Esophagus squamous epithelium (tissue), 5 donors: ENCODE measurements at regions not wholly inside any gene's neighbourhood (a gene's known extent, or its start where the extent isn't known, plus 50 kb on each side); places are given as distances from the start of the nearest gene placed in this dataset.

Experiments
- DNase-seq: peaks from one replicate; lab custom pipeline; 2025; lab: John Stamatoyannopoulos, UW
- H3K27ac ChIP-seq, 4 donors: fragments of 200-600 bp; sonication (generic); one replicate each; pipeline ENCODE4 v1.5.1; 2016 to 2019; ENCODE audit warnings: mild to moderate bottlenecking in 1 of 4
- H3K27me3 ChIP-seq, 4 donors: fragments of 200-600 bp; sonication (generic); 1 replicate in 3 of 4; 2 replicates in 1 of 4; pipeline versions ENCODE4 v1.5.1 to v1.6.0; 2017 to 2021; ENCODE audit warnings: antibody characterized with exemption in 1 of 4
- H3K36me3 ChIP-seq, 3 donors: fragments of 200-600 bp; sonication (generic); one replicate each; pipeline ENCODE4 v1.5.1; 2016 to 2019
- H3K4me1 ChIP-seq, 3 donors: fragments of 200-600 bp; sonication (generic); one replicate each; pipeline ENCODE4 v1.5.1; 2017 to 2019
- H3K4me3 ChIP-seq, 4 donors: fragments of 200-600 bp; sonication (generic); 1 replicate in 3 of 4; 2 replicates in 1 of 4; pipeline ENCODE4 v1.5.1; 2016 to 2019; ENCODE audit warnings: mild to moderate bottlenecking in 2 of 4, moderate library complexity in 1 of 4
- H3K9me3 ChIP-seq, 3 donors: fragments of 200-600 bp; sonication (generic); one replicate each; pipeline ENCODE4 v1.5.1; 2016 to 2019
- POLR2A ChIP-seq, 4 donors: fragments of 450-650 bp; IDR thresholded peaks; one replicate each; pipeline ENCODE4 v1.6.1; 2017; ENCODE audit warnings: antibody characterized with exemption in 4 of 4, mild to moderate bottlenecking in 4 of 4, moderate library complexity in 3 of 4
- WGBS, 2 donors: methylation state at CpG; one replicate each; pipeline ENCODE4 v1.1.5; 2018; 5-methylcytosine and 5-hydroxymethylcytosine counted together
- intact Hi-C: fragments of 100-400 bp; cut with DNase I; formaldehyde crosslinking; loops from one replicate; pipeline ENCODE4 v1.15.0; 2022
- TF ChIP-seq, protein P1 (sequence below), 6 experiments: fragments of 450-650 bp in 4 of 6; fragments of 200-600 bp in 2 of 6; sonication (generic) in 2 of 6; IDR thresholded peaks; one replicate each; pipeline ENCODE4 v1.5.1; 2016 to 2019; ENCODE audit warnings: antibody characterized with exemption in 6 of 6, mild to moderate bottlenecking in 4 of 6, moderate library complexity in 4 of 6
- donor health status: DM: yes; HTN: yes; CAD: no.

DNA sequence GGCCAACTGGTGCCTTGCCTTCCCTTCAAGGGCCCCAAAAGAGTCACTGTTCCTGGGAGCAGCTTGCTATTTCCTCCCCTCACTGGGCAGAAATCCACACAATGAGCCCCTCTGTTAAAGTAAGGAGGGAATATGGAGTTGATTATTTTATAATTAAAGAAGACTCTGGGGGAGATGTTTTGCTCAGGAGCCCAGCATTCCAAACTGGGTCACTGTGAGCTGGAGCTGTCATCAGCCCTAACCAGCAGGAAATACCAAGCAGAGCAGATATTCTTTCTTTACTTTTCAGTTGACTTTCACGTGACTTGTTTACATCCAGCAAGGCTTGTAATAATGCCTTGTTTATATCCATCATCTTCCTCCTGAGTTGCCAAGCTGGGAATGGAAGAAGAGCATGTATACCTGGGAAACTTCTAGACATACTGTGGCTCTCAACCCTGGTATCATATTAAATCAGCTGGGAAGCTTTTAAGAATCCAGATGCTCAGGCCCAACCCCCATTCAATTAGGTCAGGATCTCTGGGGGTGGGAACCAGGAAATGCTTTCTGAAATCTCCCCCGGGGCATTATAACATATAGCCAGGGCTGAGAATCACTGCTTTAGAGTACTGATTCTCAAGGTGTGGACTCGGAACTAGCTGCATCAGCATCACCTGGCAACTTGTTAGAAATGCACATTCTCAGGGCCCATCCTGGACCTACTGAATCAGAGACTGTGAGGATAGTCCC is 175.6 kb upstream of the MYLIP start:
- intact Hi-C loops, result no loop called here
- TF ChIP-seq, protein P1, sequence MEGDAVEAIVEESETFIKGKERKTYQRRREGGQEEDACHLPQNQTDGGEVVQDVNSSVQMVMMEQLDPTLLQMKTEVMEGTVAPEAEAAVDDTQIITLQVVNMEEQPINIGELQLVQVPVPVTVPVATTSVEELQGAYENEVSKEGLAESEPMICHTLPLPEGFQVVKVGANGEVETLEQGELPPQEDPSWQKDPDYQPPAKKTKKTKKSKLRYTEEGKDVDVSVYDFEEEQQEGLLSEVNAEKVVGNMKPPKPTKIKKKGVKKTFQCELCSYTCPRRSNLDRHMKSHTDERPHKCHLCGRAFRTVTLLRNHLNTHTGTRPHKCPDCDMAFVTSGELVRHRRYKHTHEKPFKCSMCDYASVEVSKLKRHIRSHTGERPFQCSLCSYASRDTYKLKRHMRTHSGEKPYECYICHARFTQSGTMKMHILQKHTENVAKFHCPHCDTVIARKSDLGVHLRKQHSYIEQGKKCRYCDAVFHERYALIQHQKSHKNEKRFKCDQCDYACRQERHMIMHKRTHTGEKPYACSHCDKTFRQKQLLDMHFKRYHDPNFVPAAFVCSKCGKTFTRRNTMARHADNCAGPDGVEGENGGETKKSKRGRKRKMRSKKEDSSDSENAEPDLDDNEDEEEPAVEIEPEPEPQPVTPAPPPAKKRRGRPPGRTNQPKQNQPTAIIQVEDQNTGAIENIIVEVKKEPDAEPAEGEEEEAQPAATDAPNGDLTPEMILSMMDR (IDR thresholded peaks at IDR 0.05), result no peak
- TF ChIP-seq POLR2A (IDR thresholded peaks at IDR 0.05), result no peak
- no peaks in the 10 kb centered on the region for H3K27me3 ChIP-seq
- H3K27ac ChIP-seq, result no peak overlapping the region
- H3K4me3 ChIP-seq, result no peak overlapping the region
- H3K4me1 ChIP-seq, result peaks cover 0 to 19% (median 0%) of the 10 kb centered on the region in 3 donors
- WGBS, 2 donors, result 59 to 67% methylated on average over 3 of the region's 3 CpGs
- no peaks in the 10 kb centered on the region for H3K36me3 ChIP-seq
- no peak for DNase-seq
- H3K9me3 ChIP-seq, result no peaks in the 10 kb centered on the region

DNA sequence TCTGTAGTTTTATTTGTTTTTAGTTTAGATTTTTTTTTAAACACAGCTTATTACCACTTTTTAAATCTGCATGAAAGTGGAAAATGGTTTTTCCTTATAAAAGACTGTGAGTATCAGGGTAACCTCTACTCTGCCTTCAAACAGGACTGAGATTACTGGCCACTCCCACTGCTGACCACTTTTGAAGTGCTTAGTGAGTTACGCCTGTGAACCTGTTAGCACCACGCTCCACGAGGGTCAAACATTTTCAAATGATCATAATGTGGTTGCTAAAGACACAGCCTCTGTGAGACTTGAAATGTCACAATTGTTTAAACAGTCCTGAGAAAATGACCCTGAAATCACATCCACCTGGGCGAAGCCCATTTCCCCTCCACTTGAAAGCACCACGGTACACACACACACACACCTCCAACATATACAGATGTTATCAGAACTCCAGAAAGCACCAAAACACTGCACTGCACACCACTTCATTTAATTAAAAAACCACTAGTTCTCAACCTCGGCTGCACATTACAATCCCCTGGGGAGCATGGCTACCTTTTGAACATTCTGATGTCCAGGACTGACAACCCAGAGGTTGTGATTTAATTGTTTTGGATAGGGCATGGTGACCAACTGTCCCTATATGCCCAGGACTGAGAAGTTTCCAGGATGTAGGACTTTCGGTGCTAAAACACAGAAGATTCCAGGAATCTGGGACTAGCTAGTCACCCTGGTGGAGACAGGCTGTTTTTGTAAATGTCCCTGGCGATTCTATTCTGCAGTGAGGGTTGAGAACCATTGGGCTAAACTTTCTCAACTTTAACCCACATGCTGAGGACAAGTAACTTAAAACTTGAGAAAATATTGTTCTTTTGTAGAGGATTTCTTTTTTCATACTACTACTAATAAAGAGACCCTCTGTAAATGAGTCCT is 176.4 kb upstream of the MYLIP start:
- H3K4me1 ChIP-seq, result peaks cover 0 to 19% (median 0%) of the 10 kb centered on the region in 3 donors
- H3K27ac ChIP-seq, result no peak overlapping the region
- H3K36me3 ChIP-seq, result no peaks in the 10 kb centered on the region
- intact Hi-C loops, result no loop called here
- no peak for DNase-seq
- H3K9me3 ChIP-seq, result no peaks in the 10 kb centered on the region
- no peaks in the 10 kb centered on the region for H3K27me3 ChIP-seq
- WGBS, 2 donors, result 88 to 89% methylated on average over 8 of the region's 8 CpGs
- no peak overlapping the region for H3K4me3 ChIP-seq
- TF ChIP-seq, protein P1 (IDR thresholded peaks at IDR 0.05), result no peak
- TF ChIP-seq POLR2A (IDR thresholded peaks at IDR 0.05), result no peak

DNA sequence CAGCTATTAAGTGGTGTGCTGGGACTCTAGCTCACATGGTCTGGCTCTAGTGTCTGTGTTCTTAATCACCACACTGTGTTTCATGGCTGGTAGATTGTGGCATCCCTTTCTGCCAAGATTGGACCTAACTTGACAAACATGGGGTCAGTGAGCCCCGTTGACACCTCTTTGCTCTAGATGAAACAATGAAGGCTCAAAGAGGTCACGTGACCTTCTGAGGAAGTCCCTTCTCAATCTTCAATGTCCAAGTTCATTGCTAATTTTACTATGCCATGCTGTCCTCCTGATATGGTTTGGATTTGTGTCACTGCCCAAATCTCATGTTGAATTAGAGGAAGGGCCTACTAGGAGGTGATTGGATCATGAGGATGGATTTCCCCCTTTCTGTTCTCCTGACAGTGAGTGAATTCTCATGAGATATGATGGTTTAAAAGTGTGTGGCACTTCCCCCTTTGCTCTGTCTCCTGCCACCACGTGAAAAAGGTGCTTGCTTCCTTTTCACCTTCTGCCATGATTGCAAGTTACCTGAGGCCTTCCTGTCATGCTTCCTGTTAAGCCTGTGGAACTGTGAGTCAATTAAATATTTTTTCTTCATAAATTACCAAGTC is 177.8 kb upstream of the MYLIP start:
- H3K27me3 ChIP-seq, result no peaks in the 10 kb centered on the region

DNA sequence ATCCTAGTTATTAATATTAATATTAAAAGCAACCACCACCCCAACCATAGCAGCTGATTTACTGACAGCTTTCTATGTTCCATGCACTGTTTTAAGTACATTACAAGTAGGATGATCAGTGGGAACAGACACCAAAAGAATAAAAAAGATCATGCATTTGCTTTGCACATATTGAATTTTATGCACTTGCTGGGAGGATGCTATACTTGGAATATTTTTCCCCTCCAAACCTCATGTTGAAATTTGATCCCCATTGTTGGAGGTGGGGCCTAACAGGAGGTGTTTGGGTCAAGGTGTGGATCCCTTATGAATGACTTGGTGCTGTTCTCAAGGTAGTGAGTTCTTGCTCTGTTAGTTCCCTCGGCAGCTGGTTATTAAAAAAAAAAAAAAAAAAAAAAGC is 178.9 kb upstream of the MYLIP start:
- intact Hi-C loops, result no loop called here
- Histone ChIP-seq H3K27me3 (no peaks in the 10 kb centered on the region), H3K4me3 (no peak overlapping the region), H3K27ac (no peak overlapping the region), H3K9me3 (no peaks in the 10 kb centered on the region), H3K36me3 (no peaks in the 10 kb centered on the region), H3K4me1 (peaks cover 0 to 16% (median 0%) of the 10 kb centered on the region in 3 donors)
- TF ChIP-seq POLR2A (IDR thresholded peaks at IDR 0.05), result no peak
- TF ChIP-seq, protein P1 (IDR thresholded peaks at IDR 0.05), result no peak
- WGBS, 2 donors, result 38% methylated on average over 1 of the region's 1 CpG
- no peak for DNase-seq

More for the DNA sequence above, 177.8 kb upstream of the MYLIP start:
- WGBS, 2 donors, result 68 to 89% methylated on average over 3 of the region's 3 CpGs
- H3K4me3 ChIP-seq, result no peak overlapping the region
- intact Hi-C loops, result no loop called here
- no peak for DNase-seq
- peaks cover 0 to 13% (median 0%) of the 10 kb centered on the region in 3 donors for H3K4me1 ChIP-seq
- no peak for TF ChIP-seq POLR2A (IDR thresholded peaks at IDR 0.05)
- TF ChIP-seq, protein P1 (IDR thresholded peaks at IDR 0.05), result no peak
- H3K36me3 ChIP-seq, result no peaks in the 10 kb centered on the region
- no peaks in the 10 kb centered on the region for H3K9me3 ChIP-seq
- no peak overlapping the region for H3K27ac ChIP-seq
